Activated CD4-positive, alpha-beta T cell treated with anti-CD3 and anti-CD28 coated beads, Interleukin-2, Interleukin-6, amounts not matched to agents 100 ng/mL and 50 ng/mL, durations not matched to agents 16 hours and 8 hours (primary cell): ENCODE measurements at regions not wholly inside any gene's neighbourhood (a gene's known extent, or its start where the extent isn't known, plus 50 kb on each side); places are given as distances from the start of the nearest gene placed in this dataset.
"Not testable (repeated sequence)": the region's sequence is repeated elsewhere in the genome, so short reads cannot be mapped to it uniquely, and the experiment has no call there.

ENCODE experiments used
- DNase-seq: peaks from one replicate; pipeline ENCODE4 v3.0.0-alpha.2; 2020

- DNase-seq = no peak
These were observed 200.8 kb downstream of the DUSP6 start for GRCh38 chr12:89151536-89151935.

DNA sequence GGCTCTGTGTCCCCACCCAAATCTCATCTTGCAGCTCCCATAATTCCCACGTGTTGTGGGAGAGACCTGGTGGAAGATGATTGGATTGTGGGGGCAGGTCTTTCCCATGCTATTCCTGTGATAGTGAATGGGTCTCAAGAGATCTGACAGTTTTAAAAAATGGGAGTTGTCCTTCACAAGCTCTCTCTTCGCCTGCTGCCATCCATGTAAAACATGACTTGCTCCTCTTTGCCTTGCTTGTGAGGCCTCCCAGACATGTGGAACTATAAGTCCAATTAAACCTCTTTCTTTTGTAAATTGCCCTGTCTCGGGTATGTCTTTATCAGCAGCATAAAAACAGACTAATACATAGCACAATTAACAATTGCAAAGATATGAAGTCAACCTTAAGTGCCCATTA lies 201.5 kb downstream of the DUSP6 start:
- DNase-seq = not testable (repeated sequence)

- no peak for DNase-seq
These were observed 211.6 kb downstream of the DUSP6 start for GRCh38 chr12:89140602-89141238.

GRCh38 chr12:89140141-89140540 lies 212.2 kb downstream of the DUSP6 start:
- no peak for DNase-seq

DNA sequence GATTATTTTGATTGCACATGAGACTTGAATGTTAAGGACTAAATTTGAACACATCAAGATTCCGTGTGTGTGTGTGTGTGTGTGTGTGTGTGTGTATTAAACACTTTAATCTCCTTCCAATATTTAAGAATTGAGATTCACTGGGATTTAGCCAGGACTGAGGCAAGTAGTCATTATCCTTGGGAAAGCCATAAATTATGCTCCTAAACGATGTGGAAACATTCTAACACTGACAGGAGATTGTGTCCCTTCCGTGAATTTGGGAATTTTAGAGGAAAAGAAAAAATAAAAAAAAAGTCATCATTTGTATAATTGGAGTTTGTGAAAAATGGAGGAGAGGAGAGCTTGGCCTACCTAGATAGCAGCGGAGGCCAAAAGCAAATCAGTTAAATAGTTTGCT lies 212.9 kb downstream of the DUSP6 start:
- no peak for DNase-seq

DNA sequence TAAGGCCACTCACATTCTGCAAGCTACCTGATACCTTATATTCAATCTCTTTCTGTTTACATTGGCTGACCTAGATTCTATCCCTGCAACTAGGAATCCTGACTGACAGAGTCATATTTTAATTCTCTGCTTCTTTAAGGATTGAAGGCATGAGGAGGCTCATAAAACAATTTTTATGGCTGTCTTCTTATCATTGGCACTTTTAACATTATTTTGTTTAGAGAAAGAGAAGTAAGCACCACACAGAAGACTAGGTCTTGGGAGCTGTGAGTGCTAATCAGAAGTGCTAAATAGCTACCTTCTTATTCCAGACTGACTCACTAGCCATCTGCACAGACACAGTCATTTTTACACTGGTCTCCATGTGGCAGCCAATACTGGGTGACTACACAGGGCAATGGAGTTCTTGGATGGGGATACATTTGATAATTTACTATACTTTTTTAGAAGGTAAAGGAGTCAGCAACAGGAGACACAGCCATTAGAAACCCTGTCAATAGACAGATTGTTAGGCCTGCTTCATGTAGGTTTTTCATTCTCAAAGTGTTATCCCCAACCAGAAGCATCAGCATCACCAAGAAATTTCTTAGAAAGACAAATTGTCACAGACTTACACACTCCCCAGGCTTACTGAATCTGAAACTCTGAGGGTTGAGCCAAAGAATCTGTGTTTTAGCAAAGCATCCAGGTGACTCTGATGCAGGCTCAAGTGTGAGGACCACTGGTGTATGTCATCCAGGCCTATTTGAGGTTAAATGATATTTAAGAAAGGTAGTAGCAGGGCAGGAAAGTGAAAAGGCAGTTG lies 214.1 kb downstream of the DUSP6 start:
- DNase-seq = peak; percentile 82

DNA sequence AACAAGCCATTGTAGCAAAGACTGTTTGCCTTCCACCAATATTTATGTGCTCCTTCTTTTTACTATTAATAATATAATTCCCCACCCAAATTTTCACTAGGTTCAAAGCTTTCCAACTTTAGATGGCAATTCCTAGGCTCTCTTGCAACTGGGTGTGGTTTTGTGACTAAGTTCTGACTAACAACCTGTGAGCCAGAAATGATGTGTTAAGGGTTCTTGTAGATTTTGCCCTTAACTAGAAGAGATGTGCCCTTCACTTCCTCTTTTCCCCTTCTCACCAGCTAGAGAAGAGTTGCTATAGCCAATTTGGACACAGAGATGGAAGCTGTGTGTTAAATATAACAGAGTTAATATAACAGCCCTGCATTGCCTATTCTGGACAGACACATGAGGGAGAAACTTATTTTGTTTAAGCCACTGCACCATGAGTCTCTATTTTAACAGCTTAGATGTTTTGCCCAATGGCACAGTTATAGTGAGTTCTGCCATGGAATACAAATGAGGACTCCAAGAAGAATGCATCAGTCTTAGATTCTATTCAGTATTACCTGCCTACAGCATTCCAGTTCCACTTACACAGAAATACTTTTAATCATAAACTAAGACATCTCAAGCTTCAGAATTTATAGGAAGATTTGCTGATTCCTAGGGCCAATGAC lies 216.2 kb downstream of the DUSP6 start:
- peak; percentile 61 for DNase-seq

GRCh38 chr12:89134213-89134770 lies 218.0 kb downstream of the DUSP6 start:
- no peak for DNase-seq

DNA sequence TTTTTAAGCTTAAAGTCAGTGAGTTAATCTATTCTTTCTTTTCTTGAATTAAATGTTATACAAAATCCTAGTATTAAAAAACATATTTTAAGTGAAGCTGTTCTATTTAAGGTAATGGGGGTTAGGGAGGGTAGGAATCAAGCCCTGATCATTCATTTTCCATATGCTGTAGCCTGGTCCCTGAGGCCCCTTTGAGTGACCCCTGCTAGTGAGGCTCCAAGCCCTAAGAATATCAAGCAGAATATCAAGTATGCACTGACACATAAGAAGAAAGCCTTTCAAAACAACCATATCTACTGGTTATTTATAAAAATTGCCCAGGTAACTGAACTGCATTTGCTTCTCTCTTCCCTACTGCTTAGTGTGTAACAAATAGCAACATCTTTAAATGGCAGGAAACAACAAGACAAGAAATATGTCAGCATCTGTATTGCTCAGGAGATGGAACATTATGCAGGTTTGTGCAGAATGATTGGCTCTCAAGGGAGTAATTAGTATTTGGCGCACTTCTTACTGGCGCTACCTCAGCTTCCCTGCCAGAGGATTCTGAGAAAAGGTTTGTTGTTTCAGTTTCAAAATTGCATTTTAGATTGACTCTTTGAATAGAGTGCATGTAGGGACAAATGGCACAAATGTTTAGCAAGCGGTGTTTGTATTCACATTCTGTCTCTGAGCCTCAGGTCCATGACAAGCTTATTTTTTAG lies 223.0 kb downstream of the DUSP6 start:
- DNase-seq = peak; percentile 52

DNA sequence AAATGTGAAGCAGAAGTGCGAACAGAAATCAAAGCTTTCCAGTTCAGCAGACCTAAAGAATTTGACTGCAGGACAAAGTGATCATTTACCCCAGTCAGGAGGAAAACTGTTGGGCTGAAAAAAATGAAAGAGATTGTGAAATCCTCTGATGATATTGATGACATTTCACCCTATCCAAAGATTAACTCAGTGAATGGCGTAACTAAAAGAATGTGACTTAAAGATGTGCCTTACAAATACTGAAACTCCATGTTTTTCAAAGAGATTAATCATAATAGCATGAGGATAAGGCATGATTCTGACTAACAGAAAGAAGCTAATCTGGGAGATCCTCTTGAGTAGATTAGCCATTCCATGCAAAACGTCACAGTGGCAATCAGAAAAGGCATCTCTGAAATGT lies 225.6 kb downstream of the DUSP6 start:
- no peak for DNase-seq

- no peak for DNase-seq
These were observed 229.4 kb downstream of the DUSP6 start for GRCh38 chr12:89122852-89123251.

GRCh38 chr12:89117448-89118034 lies 234.8 kb downstream of the DUSP6 start:
- no peak for DNase-seq

- no peak for DNase-seq
These were observed 240.3 kb downstream of the DUSP6 start for GRCh38 chr12:89111964-89112363.

DNA sequence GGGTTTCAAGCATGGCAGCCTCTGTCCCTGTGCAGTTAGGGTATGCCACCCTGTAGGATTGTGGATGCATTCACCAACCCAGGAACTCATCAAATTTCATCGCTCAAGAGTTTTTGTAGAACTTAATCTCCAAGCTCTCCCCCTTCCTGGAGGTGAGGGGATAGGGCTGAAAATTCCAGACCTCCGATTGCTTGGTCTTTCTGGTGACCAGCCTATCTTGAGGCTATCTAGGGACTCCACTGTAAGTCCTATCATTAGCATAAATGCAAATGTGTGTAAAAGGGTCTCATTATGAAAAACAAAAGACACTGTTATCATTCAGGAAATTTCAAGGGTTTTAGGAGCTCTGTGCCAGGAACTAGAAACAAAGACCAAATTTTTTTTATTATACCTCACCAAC lies 244.0 kb downstream of the DUSP6 start:
- DNase-seq = no peak

GRCh38 chr12:89106950-89107349 lies 245.4 kb downstream of the DUSP6 start:
- no peak for DNase-seq

DNA sequence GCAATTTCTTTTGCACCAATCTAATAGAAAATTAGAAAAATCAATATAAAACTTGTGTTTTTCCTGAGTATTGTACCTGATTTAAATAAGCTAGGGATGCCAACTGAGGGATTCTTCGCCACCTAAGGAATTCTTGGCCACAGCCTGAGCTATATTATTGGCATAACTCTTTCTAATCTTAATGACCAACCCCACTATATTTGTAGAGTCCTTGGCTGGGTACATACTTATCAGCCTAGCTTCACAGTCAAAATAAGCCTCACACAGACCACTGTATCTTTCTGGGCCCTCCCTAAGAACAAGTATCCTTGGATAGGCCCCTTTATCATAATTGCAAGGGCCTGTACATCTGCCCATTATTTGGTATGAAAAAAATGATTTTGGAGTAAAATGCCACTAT lies 247.1 kb downstream of the DUSP6 start:
- DNase-seq = no peak

DNA sequence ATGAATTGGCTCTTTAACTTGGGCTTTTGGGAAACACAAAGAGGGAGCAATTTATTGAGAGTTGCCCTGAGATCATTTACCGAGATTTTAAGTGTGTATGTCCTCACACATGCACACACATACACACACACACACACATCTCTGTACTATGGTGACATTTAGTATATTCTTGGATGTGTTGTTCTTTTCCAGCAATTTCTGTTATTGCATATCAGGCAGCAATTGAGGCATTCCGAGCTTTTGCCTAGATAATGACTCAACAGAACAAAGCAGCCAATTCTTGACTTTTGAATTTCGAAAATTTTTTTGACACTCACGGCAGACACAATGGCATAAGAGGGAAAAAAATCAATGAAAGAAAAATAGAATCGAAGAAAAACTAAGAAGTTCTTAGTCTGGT lies 248.5 kb downstream of the DUSP6 start:
- DNase-seq = no peak

DNA sequence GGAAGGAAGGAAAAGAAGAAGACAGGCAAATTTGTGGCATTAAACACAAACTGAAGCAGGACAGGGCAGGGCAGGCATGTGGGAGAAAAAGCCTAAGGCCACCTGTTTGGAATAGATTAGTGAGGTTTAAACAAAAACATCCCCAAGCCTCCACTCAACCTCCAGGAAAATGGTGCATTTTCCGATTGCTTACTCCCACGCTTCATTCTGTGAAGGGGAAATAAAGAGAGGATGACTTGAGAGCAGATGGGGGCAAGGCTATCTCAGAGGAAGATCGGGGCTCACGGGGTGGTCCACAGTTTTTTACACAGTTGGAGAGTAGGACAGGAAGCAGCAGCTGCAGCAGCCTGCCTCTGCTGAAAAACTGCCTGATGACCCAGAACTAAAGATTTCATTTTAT lies 250.9 kb downstream of the DUSP6 start:
- no peak for DNase-seq

- DNase-seq = no peak
These were observed 253.7 kb downstream of the DUSP6 start for GRCh38 chr12:89098441-89099112.

- DNase-seq = no peak
These were observed 260.0 kb downstream of the DUSP6 start for GRCh38 chr12:89092297-89092696.

- no peak for DNase-seq
These were observed 260.9 kb downstream of the DUSP6 start for GRCh38 chr12:89091293-89091841.

- DNase-seq = no peak
These were observed 263.0 kb downstream of the DUSP6 start for GRCh38 chr12:89089264-89089663.
